Mucosa of gallbladder (tissue), 1 donor: ENCODE measurements at regions not wholly inside any gene's neighbourhood (a gene's known extent, or its start where the extent isn't known, plus 50 kb on each side); places are given as distances from the start of the nearest gene placed in this dataset.
"Not testable (repeated sequence)": the region's sequence is repeated elsewhere in the genome, so short reads cannot be mapped to it uniquely, and the experiment has no call there.

Source experiments
- DNase-seq: peaks from one replicate; pipeline ENCODE4 v3.0.0-alpha.2; 2020; ENCODE audit warnings: low spot score
- donor health status: DM: no; HTN: no; CAD: no.

GRCh38 chr15:88995449-88995848 is 82.3 kb upstream of the MFGE8 start:
- no peak for DNase-seq

GRCh38 chr15:88997531-88997930 is 84.4 kb upstream of the MFGE8 start:
- DNase-seq: no peak

- DNase-seq: no peak
Measured at GRCh38 chr15:88998980-88999713, 86.0 kb upstream of the MFGE8 start.

- not testable (repeated sequence) for DNase-seq
Measured at GRCh38 chr15:89001708-89002275, 86.5 kb upstream of the ABHD2 start.

GRCh38 chr15:89002281-89002761 is 85.9 kb upstream of the ABHD2 start:
- DNase-seq: no peak

GRCh38 chr15:89002830-89003229 is 85.4 kb upstream of the ABHD2 start:
- DNase-seq: no peak

GRCh38 chr15:89003865-89004725 is 84.2 kb upstream of the ABHD2 start:
- DNase-seq: no peak

- DNase-seq: no peak
Measured at GRCh38 chr15:89004726-89005030, 83.6 kb upstream of the ABHD2 start.

- DNase-seq: not testable (repeated sequence)
Measured at GRCh38 chr15:89007527-89007926, 80.7 kb upstream of the ABHD2 start.

GRCh38 chr15:89007989-89008388 is 80.3 kb upstream of the ABHD2 start:
- DNase-seq: no peak

GRCh38 chr15:89009080-89009479 is 79.2 kb upstream of the ABHD2 start:
- DNase-seq: no peak

- DNase-seq: no peak
Measured at GRCh38 chr15:89015412-89016097, 72.7 kb upstream of the ABHD2 start.

GRCh38 chr15:89016549-89017041 is 71.7 kb upstream of the ABHD2 start:
- DNase-seq: no peak

GRCh38 chr15:89017370-89018066 is 70.7 kb upstream of the ABHD2 start:
- DNase-seq: peak; percentile 59

GRCh38 chr15:89018207-89018606 is 70.0 kb upstream of the ABHD2 start:
- DNase-seq: peak; percentile 51

- no peak for DNase-seq
Measured at GRCh38 chr15:89019436-89019835, 68.8 kb upstream of the ABHD2 start.

GRCh38 chr15:89021224-89021623 is 67.0 kb upstream of the ABHD2 start:
- peak; percentile 48 for DNase-seq

- DNase-seq: not testable (repeated sequence)
Measured at GRCh38 chr15:89021886-89022285, 66.4 kb upstream of the ABHD2 start.

- DNase-seq: no peak
Measured at GRCh38 chr15:89023311-89023961, 64.8 kb upstream of the ABHD2 start.

GRCh38 chr15:89024418-89024817 is 63.8 kb upstream of the ABHD2 start:
- DNase-seq: no peak

- DNase-seq: no peak
Measured at GRCh38 chr15:89026167-89026566, 62.1 kb upstream of the ABHD2 start.
